ENCODE measurements at regions not wholly inside any gene's neighbourhood (a gene's known extent, or its start where the extent isn't known, plus 50 kb on each side); places are given as distances from the start of the nearest gene placed in this dataset.

DNA sequence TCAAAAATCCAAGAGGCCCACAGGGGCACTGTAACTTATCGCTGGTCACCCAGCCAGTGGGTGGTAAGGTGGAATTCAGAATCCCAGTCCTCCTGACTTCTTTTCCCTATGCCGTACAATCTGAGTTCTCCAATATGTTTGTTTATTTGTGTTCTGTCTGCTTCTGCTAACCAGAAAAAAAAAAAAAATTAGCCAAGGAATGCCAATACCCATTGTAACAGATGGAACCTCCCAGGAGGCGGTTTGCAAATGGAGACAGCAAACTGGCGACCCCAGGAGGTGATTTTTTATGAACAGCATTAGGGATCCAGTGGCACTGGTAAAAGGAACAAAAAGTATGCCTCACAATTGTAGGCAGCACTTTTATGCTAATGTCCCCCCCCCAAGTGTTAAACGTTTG is 189.0 kb upstream of the FGGY start:
- H3K9me3 ChIP-seq (ENCODE audit: insufficient read depth in 2 of 2, low read depth in 1 of 2, low read length in 1 of 2) = no peaks in the 10 kb centered on the region
- no peaks in the 10 kb centered on the region for H4K20me1 ChIP-seq (replicated peaks in 1 of 2; ENCODE audit: control insufficient read depth in 1 of 2, insufficient read depth in 2 of 2, low read length in 2 of 2)
- peak overlapping the region; percentile 75 for H2BK120ac ChIP-seq (replicated peaks; ENCODE audit: low read depth, low read length)
- H2BK12ac ChIP-seq (ENCODE audit: low read depth, low read length) = 0 out of 2 replicates have a peak overlapping the region, but pooled peaks have one; percentile 93
- H3K14ac ChIP-seq (ENCODE audit: insufficient read length) = no peak overlapping the region
- TF ChIP-seq, protein P1, sequence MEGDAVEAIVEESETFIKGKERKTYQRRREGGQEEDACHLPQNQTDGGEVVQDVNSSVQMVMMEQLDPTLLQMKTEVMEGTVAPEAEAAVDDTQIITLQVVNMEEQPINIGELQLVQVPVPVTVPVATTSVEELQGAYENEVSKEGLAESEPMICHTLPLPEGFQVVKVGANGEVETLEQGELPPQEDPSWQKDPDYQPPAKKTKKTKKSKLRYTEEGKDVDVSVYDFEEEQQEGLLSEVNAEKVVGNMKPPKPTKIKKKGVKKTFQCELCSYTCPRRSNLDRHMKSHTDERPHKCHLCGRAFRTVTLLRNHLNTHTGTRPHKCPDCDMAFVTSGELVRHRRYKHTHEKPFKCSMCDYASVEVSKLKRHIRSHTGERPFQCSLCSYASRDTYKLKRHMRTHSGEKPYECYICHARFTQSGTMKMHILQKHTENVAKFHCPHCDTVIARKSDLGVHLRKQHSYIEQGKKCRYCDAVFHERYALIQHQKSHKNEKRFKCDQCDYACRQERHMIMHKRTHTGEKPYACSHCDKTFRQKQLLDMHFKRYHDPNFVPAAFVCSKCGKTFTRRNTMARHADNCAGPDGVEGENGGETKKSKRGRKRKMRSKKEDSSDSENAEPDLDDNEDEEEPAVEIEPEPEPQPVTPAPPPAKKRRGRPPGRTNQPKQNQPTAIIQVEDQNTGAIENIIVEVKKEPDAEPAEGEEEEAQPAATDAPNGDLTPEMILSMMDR (IDR thresholded peaks at IDR 0.05; ENCODE audit: control extremely low read depth in 1 of 3, insufficient read depth in 1 of 3, low read depth in 1 of 3, low read length in 3 of 3) = peak in 2 of 3 experiments; percentile 3 to 5; a peak in 2 of 4 replicates
- TF ChIP-seq RAD21 (IDR thresholded peaks at IDR 0.05 in 1 of 2, conservative IDR thresholded peaks at IDR 0.05 in 1 of 2; ENCODE audit: low read depth in 2 of 2, low read length in 2 of 2) (peak; percentile 30 to 55), YY1 (IDR thresholded peaks at IDR 0.05; ENCODE audit: low read depth, low read length) (no peak)
- no peak overlapping the region for H2AK5ac ChIP-seq (ENCODE audit: low read depth, low read length)
- H3K18ac ChIP-seq (ENCODE audit: extremely low read depth, low read length) = no peak overlapping the region; the same call in 1 of the 2 replicates
- H4K8ac ChIP-seq (ENCODE audit: extremely low read depth, insufficient read depth, low read length) = no peak overlapping the region
- no peaks in the 10 kb centered on the region for H3K27me3 ChIP-seq (replicated peaks in 1 of 4; ENCODE audit: control insufficient read depth in 3 of 4, extremely low read depth in 1 of 4, insufficient read depth in 3 of 4, low read length in 3 of 4)
- H3K4me2 ChIP-seq (ENCODE audit: insufficient read depth in 1 of 2, low read depth in 2 of 2, low read length in 2 of 2) = no peak overlapping the region
- H3K79me2 ChIP-seq (ENCODE audit: control insufficient read depth in 1 of 2, insufficient read depth in 2 of 2, low read length in 2 of 2) = no peaks in the 10 kb centered on the region
- ChIA-PET POLR2A (ENCODE audit: partially characterized antibody) (interaction anchor here (1.0 to 1.2 kb wide), 2 partner anchors 30 to 47 kb away, joined by 3 read pairs; no protein-coding TSS in a partner anchor), CTCF (ENCODE audit: partially characterized antibody) (interaction anchor here (0.6 to 3.1 kb wide), 5 partner anchors 11 to 390 kb away, joined by 3 to 8 read pairs (median 3); no protein-coding TSS in a partner anchor)
- DNase-seq (ENCODE audit: low read depth in 1 of 2, low spot score in 2 of 2) = no peak
- no peak overlapping the region for H4K91ac ChIP-seq (replicated peaks; ENCODE audit: insufficient read length, low read length)
- FAIRE-seq = no peak
- H4K5ac ChIP-seq (ENCODE audit: insufficient read length, low read depth, low read length) = no peak overlapping the region
- no peaks in the 10 kb centered on the region for H3K36me3 ChIP-seq (ENCODE audit: control insufficient read depth in 2 of 4, insufficient read depth in 4 of 4, low read length in 3 of 4)
- H3K9ac ChIP-seq (replicated peaks in 1 of 4; ENCODE audit: extremely low read depth in 1 of 4, low read depth in 3 of 4, low read length in 3 of 4) = no peak overlapping the region
- no peak overlapping the region for H3K23ac ChIP-seq (ENCODE audit: insufficient read length)
- H2BK20ac ChIP-seq (ENCODE audit: low read length) = peak overlapping the region; percentile 62; the same call in 1 of the 2 replicates
- peak overlapping the region; percentile 77; the same call in 1 of the 2 replicates for H2BK5ac ChIP-seq (ENCODE audit: low read depth, low read length)
- no peak overlapping the region for H3K27ac ChIP-seq (ENCODE audit: low read depth, low read length)
- 52% methylated on average over 5 of the region's 5 CpGs; no CpG with 5 or more reads in 1 of the 2 experiments for WGBS, 2 experiments (ENCODE audit: extremely low coverage in 1 of 2, insufficient coverage in 1 of 2, insufficient read length in 1 of 2, insufficient replicate concordance in 2 of 2, low coverage in 1 of 2, low lambda C conversion rate in 2 of 2, missing lambda C conversion rate in 1 of 2)
- peaks cover 0 to 8% (median 6%) of the 10 kb centered on the region in 4 experiments; a peak in 5 of 7 replicates for H3K4me1 ChIP-seq (replicated peaks in 1 of 4; ENCODE audit: control insufficient read depth in 3 of 4, insufficient read depth in 4 of 4, low read length in 3 of 4)
- no peak overlapping the region for H3K4ac ChIP-seq (replicated peaks; ENCODE audit: insufficient read length, low read depth, low read length)
- H3K79me1 ChIP-seq (ENCODE audit: low read depth, low read length) = no peaks in the 10 kb centered on the region
- no peak overlapping the region for H3K4me3 ChIP-seq (ENCODE audit: extremely low read depth in 1 of 4, insufficient read depth in 2 of 4, low read depth in 3 of 4, low read length in 4 of 4)
- no peak overlapping the region for H2BK15ac ChIP-seq (ENCODE audit: low read length)
- H3K23me2 ChIP-seq (ENCODE audit: low read depth, low read length) = no peaks in the 10 kb centered on the region
- no peak overlapping the region for H3K56ac ChIP-seq (replicated peaks; ENCODE audit: insufficient read length, low read depth, low read length)
- H2AFZ ChIP-seq (ENCODE audit: low read length) = no peak overlapping the region

Data from H1 (cell line).